ENCODE measurements at regions not wholly inside any gene's neighbourhood (a gene's known extent, or its start where the extent isn't known, plus 50 kb on each side); places are given as distances from the start of the nearest gene placed in this dataset.

DNA sequence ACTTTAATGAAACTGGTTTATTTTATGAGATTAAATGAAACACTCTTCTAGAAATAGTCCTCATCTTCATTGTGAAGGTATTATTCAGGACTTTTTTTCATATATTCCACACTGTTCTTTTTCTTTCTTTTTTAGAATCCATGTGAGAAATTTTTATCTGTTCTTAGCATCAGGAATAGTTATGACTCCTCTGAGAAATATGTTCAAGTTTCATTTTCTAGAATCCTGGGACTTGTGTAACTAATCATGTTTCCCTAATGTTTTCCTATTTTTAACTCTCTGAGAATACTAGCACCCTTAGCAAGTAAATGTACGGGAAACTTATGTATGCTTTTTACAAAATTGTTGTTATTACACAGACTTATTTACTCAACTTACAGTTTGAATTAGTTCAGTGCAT is 407.8 kb downstream of the CBLN4 start:
- DNase-seq = no peak
- Mint-ChIP-seq H3K27me3 (no peaks in the 10 kb centered on the region), H3K4me1 (no peaks in the 10 kb centered on the region), H3K36me3 (ENCODE audit: low read depth) (no peaks in the 10 kb centered on the region), H3K27ac (no peak overlapping the region), H3K9me3 (peaks cover 2% of the 10 kb centered on the region), H3K4me3 (no peak overlapping the region)
- CTCF ChIA-PET = no interaction called here
- POLR2A ChIA-PET = no interaction called here

DNA sequence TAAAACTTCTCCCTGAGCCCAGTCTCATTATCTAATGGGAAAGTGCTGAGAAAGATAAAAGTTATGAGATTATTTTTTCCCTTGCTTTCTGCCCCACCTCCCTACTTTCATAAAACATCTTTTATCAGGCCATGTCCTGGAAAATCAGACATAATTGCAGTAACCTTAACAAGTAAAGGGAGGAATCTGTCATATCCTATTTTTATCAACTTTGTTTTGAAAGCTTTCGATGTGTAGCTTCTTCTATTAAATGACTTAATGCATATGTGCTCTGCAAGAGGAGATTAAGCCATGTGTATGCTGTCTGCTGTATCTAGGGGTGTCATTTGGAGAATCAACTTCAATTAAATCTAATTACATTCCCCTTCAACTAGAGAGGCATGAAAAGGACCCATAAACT is 408.9 kb downstream of the CBLN4 start:
- Mint-ChIP-seq H3K4me3 (no peak overlapping the region), H3K4me1 (no peaks in the 10 kb centered on the region), H3K36me3 (ENCODE audit: low read depth) (no peaks in the 10 kb centered on the region), H3K27ac (no peak overlapping the region), H3K27me3 (no peaks in the 10 kb centered on the region), H3K9me3 (peaks cover 2% of the 10 kb centered on the region)
- DNase-seq = no peak
- POLR2A ChIA-PET = no interaction called here
- CTCF ChIA-PET = no interaction called here

DNA sequence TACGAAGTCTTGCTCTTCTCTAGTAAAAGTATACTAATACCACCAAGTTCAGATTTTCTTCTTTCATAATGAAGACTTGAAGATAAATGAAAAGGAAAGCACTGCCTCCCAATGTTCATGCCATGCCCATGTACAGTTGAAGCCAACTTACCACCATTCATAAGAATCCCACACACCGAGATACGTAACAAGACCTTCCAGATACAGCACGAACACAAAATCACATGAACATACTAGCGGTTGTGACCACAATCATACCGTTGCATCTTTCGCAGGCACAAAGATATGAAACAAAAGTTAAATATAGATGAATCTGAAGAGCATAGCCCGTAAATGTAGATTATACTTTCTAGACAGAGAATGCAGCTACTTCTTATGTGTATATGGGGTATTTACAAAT is 412.5 kb downstream of the CBLN4 start:
- H3K4me1 Mint-ChIP-seq = no peaks in the 10 kb centered on the region
- no peak overlapping the region for H3K27ac Mint-ChIP-seq
- no peaks in the 10 kb centered on the region for H3K36me3 Mint-ChIP-seq (ENCODE audit: low read depth)
- H3K9me3 Mint-ChIP-seq = peaks cover 2% of the 10 kb centered on the region
- CTCF ChIA-PET = no interaction called here
- POLR2A ChIA-PET = no interaction called here
- no peak for DNase-seq
- H3K27me3 Mint-ChIP-seq = no peaks in the 10 kb centered on the region
- no peak overlapping the region for H3K4me3 Mint-ChIP-seq

DNA sequence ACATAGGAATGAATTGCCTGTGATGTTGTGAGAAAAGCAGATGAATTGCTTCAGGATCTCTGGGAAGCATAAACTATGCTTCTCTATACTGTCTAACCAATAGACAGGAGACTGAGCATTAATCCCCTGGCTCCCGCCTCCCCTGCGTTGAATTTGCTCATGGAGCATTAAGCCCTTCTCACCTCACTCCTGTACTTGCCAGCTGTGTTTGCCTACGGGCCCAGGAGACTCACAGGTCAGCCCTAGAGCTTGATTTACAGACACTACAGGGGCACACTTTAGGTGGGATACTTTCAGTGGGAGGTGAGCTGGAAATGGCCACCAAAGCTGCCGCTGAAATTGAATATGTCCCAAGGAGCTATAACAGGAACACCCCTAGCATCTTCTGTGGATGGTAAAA is 418.7 kb downstream of the CBLN4 start:
- no peaks in the 10 kb centered on the region for H3K27me3 Mint-ChIP-seq
- CTCF ChIA-PET = no interaction called here

DNA sequence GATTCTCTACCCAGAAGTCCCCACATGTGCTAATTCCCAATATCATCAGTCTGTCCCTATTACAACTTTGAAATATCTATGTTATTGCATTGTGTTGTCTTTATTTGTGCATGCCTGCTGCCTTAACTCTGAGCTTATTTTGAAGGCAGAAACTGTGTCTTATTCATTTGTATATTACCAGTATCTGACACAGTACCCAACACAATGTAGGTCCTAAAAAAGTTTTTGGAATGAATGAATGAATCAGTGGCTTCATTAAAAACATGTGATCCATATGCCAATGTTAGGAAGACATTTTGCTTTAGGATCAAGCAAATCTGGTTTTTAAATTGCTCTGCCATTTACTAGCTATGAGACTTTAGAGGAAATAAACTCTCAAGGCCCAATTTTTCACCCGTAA is 420.4 kb downstream of the CBLN4 start:
- H3K4me1 Mint-ChIP-seq = no peaks in the 10 kb centered on the region
- no peaks in the 10 kb centered on the region for H3K9me3 Mint-ChIP-seq
- H3K36me3 Mint-ChIP-seq (ENCODE audit: low read depth) = no peaks in the 10 kb centered on the region
- DNase-seq = no peak
- CTCF ChIA-PET = no interaction called here
- POLR2A ChIA-PET = no interaction called here
- no peak overlapping the region for H3K27ac Mint-ChIP-seq
- H3K4me3 Mint-ChIP-seq = no peak overlapping the region
- no peaks in the 10 kb centered on the region for H3K27me3 Mint-ChIP-seq

More for the DNA sequence above, 418.7 kb downstream of the CBLN4 start:
- POLR2A ChIA-PET = no interaction called here
- Mint-ChIP-seq H3K9me3 (no peaks in the 10 kb centered on the region), H3K4me3 (no peak overlapping the region), H3K36me3 (ENCODE audit: low read depth) (no peaks in the 10 kb centered on the region), H3K4me1 (no peaks in the 10 kb centered on the region), H3K27ac (no peak overlapping the region)
- DNase-seq = no peak

DNA sequence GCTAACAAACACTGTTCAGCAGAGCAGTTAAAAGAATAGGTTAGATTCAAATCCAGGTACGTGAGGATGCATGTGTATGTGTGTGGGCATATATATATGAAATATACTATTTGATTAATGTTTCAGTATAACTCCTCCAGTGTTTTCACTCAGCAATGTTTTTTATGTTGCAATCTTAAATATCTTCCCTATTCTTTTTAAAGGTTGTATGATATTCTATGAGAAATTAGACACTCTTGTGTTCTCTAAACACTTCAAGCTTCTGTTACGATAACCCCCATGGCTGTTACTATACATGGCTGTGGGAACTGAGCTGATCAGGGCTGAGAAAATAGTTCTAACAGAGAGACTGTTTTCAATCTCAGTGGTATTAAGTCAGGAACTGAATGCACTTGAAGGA is 421.0 kb downstream of the CBLN4 start:
- no peaks in the 10 kb centered on the region for H3K27me3 Mint-ChIP-seq
- CTCF ChIA-PET = no interaction called here
- H3K4me1 Mint-ChIP-seq = no peaks in the 10 kb centered on the region
- DNase-seq = no peak
- POLR2A ChIA-PET = no interaction called here
- peaks cover 3% of the 10 kb centered on the region for H3K9me3 Mint-ChIP-seq
- H3K27ac Mint-ChIP-seq = no peak overlapping the region
- H3K4me3 Mint-ChIP-seq = no peak overlapping the region
- H3K36me3 Mint-ChIP-seq (ENCODE audit: low read depth) = no peaks in the 10 kb centered on the region

DNA sequence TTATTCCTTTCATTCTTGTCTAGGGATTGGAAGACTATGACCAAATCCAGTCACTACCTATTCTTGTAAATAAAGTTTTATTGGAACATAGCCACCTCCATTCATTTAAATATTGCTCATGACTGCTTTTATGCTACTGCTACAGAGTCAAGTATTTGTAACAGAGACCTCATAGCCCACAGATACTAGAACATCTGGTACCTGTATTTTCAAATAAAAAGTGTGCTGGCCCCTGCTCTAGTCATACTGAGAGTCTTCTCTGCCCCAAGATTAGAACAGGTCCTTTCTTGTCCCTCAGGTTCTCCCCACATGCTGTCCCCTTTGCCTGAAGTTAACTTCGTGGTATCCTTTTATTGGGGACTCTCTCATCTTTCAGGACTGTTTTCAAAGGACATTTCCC is 422.3 kb downstream of the CBLN4 start:
- Mint-ChIP-seq H3K9me3 (peaks cover 3% of the 10 kb centered on the region), H3K36me3 (ENCODE audit: low read depth) (no peaks in the 10 kb centered on the region), H3K27ac (no peak overlapping the region), H3K4me1 (no peaks in the 10 kb centered on the region), H3K27me3 (no peaks in the 10 kb centered on the region), H3K4me3 (no peak overlapping the region)
- ChIA-PET CTCF (no interaction called here), POLR2A (no interaction called here)
- no peak for DNase-seq

DNA sequence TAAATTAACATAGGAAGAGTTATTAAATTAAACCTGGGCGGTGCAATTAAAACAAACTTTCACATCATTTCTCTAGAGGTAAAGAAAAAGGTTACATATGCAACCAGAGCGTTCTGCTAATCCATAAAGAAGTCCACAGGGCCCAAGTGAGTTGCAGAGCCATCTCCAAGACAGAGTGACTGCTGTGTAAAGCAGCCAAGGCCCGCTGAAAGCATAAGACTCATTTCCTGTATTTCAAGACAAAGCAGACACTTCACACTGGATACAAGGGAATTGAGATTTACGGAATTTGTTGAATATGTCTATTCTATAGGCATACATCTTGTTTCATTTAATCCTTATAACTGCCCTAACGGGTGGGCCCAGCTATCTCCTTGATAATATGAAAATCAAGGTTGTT is 422.8 kb downstream of the CBLN4 start:
- Mint-ChIP-seq H3K36me3 (ENCODE audit: low read depth) (no peaks in the 10 kb centered on the region), H3K4me1 (no peaks in the 10 kb centered on the region), H3K27me3 (no peaks in the 10 kb centered on the region), H3K4me3 (no peak overlapping the region), H3K27ac (no peak overlapping the region), H3K9me3 (peaks cover 3% of the 10 kb centered on the region)
- CTCF ChIA-PET = no interaction called here
- POLR2A ChIA-PET = no interaction called here
- DNase-seq = no peak

DNA sequence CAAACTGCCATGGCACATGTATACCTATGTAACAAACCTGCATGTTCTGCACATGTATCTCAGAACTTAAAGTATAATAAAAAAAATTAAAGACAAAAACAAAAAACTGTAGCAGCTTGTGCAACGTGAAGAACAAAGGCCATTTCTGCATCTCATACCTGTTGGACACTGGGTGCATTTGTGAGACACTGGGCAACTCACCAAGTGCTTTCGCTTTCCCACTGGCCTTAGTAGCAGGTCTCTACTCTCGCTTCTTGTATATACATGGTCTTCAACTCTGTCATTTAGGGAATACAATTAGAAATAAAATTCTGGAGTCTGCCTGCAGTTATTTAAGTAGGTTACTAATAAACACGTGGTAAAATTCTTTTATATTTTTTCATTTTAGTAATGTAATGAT is 423.8 kb downstream of the CBLN4 start:
- POLR2A ChIA-PET = no interaction called here
- H3K36me3 Mint-ChIP-seq (ENCODE audit: low read depth) = no peaks in the 10 kb centered on the region
- no peaks in the 10 kb centered on the region for H3K4me1 Mint-ChIP-seq
- no peak overlapping the region for H3K4me3 Mint-ChIP-seq
- H3K27me3 Mint-ChIP-seq = no peaks in the 10 kb centered on the region
- H3K27ac Mint-ChIP-seq = no peak overlapping the region
- peaks cover 3% of the 10 kb centered on the region for H3K9me3 Mint-ChIP-seq
- DNase-seq = no peak
- CTCF ChIA-PET = no interaction called here

DNA sequence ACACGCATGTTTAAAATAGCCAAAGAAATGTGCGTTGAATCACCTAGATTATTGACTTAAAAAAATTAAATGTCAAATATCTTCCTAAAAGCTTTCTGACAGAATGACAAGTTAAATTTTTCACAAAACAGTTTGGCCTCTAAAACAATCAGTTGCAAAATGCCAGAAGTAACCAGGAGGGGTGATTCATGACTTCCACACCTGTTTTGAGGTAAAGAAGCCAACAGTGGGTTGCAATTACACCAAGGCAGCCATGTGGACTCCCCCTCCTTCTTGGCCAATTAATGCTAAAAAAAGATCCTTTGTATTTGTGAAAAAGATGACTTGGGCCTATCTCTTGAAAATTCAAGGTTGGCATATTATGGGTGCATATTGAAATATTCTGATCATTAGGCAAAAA is 424.8 kb downstream of the CBLN4 start:
- no peaks in the 10 kb centered on the region for H3K36me3 Mint-ChIP-seq (ENCODE audit: low read depth)
- no peaks in the 10 kb centered on the region for H3K27me3 Mint-ChIP-seq
- H3K4me1 Mint-ChIP-seq = no peaks in the 10 kb centered on the region
- DNase-seq = no peak
- H3K9me3 Mint-ChIP-seq = peaks cover 3% of the 10 kb centered on the region
- CTCF ChIA-PET = no interaction called here
- no peak overlapping the region for H3K4me3 Mint-ChIP-seq
- POLR2A ChIA-PET = no interaction called here
- H3K27ac Mint-ChIP-seq = no peak overlapping the region

DNA sequence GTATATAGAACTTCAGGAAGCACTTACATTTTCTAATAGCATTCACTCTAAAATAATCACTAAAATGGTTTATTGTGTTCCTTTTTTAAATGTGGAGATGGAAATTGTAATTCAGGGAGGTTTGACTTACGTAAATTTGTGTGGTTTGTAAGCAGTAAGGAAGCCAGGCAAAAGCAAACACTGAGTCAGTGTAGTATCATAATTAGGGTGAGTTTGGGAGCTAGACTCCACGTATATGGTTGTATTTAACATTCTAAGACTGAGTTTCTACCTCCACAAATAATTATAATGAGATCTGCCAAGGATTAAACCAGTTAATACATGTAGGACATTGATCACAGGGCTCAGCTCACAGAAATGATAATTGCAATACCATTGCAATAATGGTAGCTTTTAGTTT is 425.5 kb downstream of the CBLN4 start:
- H3K27me3 Mint-ChIP-seq = no peaks in the 10 kb centered on the region
- CTCF ChIA-PET = no interaction called here
- H3K36me3 Mint-ChIP-seq (ENCODE audit: low read depth) = no peaks in the 10 kb centered on the region
- H3K9me3 Mint-ChIP-seq = peaks cover 3% of the 10 kb centered on the region
- no peak overlapping the region for H3K27ac Mint-ChIP-seq
- DNase-seq = no peak
- H3K4me1 Mint-ChIP-seq = no peaks in the 10 kb centered on the region
- H3K4me3 Mint-ChIP-seq = no peak overlapping the region
- POLR2A ChIA-PET = no interaction called here

DNA sequence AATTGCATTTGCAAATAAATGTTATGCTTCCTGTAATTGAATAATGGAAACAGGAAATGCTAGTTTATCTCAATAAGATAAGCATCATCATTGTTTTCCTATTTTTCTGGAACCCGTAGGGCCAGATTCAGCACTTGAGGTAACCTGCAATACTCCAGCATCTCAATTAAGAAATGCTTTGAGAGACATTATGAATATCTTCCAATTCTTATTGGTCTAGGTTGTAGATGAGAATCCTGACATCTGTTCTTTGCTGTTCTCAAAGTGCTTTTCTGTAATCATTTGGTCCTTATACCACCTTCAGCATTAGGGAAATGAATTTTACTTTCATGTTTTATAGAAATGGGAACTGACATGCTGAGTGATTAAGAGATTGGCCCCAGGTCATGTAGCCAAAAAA is 428.3 kb downstream of the CBLN4 start:
- no peaks in the 10 kb centered on the region for H3K36me3 Mint-ChIP-seq (ENCODE audit: low read depth)
- peaks cover 3% of the 10 kb centered on the region for H3K9me3 Mint-ChIP-seq
- CTCF ChIA-PET = no interaction called here
- H3K4me3 Mint-ChIP-seq = no peak overlapping the region
- no peaks in the 10 kb centered on the region for H3K27me3 Mint-ChIP-seq
- H3K4me1 Mint-ChIP-seq = no peaks in the 10 kb centered on the region
- POLR2A ChIA-PET = no interaction called here
- no peak for DNase-seq
- no peak overlapping the region for H3K27ac Mint-ChIP-seq

DNA sequence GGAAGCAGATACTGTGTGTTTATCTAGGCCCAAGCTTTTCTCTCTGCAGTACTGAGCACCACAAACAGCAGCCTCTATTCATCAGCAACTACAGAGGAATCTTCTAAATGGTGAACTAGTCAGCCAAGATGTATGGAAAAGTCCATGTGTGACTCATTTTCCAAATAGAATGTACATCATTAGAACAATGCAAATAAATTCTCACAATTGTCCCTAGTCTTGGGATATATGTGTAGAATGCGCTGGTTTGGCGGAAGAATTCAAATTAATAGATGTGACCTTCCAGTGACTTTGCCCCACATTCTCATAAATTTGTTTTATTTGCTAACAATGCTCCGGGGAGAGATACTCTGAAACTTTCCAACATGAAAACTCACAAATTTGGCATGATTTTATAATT is 436.2 kb downstream of the CBLN4 start:
- Mint-ChIP-seq H3K4me1 (no peaks in the 10 kb centered on the region), H3K27me3 (no peaks in the 10 kb centered on the region), H3K9me3 (peaks cover 8% of the 10 kb centered on the region), H3K36me3 (ENCODE audit: low read depth) (no peaks in the 10 kb centered on the region), H3K4me3 (no peak overlapping the region), H3K27ac (no peak overlapping the region)
- DNase-seq = no peak
- ChIA-PET CTCF (no interaction called here), POLR2A (no interaction called here)

DNA sequence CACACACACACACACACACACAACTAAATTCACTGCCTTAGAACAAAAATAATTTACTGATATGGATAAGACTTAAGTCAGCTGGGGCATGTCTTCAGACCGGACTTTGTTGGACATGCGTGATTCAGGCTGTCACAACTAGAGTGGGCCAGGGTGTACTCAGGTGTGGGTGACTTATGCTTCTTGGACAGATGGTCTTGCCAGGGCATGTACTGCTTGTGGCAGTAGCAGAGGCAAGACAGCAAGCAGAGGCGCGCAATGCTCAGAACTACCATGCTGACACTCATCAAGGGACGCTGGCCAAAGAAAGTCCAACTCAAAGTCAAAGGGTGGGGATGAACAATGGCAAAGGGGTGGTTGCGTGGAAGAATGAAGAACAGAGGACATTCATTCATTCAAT is 437.5 kb downstream of the CBLN4 start:
- Mint-ChIP-seq H3K4me3 (no peak overlapping the region), H3K27ac (no peak overlapping the region), H3K4me1 (no peaks in the 10 kb centered on the region), H3K27me3 (no peaks in the 10 kb centered on the region), H3K9me3 (peaks cover 15% of the 10 kb centered on the region), H3K36me3 (ENCODE audit: low read depth) (no peaks in the 10 kb centered on the region)
- no peak for DNase-seq
- ChIA-PET CTCF (no interaction called here), POLR2A (no interaction called here)

DNA sequence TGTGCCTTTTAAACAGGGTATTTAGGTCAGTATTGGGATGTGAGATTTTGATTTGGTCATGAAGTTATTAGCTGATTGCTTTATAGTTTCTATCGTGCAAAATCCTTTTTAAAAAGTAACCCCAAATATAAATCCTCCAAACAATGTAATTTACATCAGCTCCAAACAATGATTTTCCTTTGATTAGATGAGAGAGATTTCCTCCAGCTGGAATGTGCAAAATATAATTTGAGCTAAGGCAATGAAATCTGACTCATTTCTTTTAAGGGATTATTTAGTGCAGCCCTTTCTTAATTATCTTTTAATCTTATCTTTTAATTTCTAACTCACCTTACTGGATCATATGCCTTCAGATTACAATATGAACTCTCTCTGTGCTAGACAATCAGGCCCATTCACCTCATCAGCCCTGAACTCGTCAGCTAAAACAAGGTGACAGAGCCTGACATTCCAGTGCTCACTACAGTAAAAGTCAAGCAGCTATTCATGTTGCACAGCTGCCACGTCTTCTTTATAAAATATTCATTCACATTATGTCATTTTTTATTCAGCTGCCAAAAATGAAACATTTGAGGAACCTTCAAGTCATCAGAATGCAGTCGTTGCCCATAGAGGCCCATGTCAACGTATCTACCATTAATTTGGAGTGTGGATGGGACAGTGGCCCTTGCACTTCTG is 440.1 kb downstream of the CBLN4 start:
- Mint-ChIP-seq H3K4me1 (no peaks in the 10 kb centered on the region), H3K9me3 (peaks cover 15% of the 10 kb centered on the region), H3K4me3 (no peak overlapping the region), H3K27ac (no peak overlapping the region), H3K27me3 (no peaks in the 10 kb centered on the region), H3K36me3 (ENCODE audit: low read depth) (no peaks in the 10 kb centered on the region)
- ChIA-PET POLR2A (no interaction called here), CTCF (no interaction called here)
- no peak for DNase-seq

Data from activated CD4-positive, alpha-beta T cell treated with anti-CD3 and anti-CD28 coated beads, Interleukin-2, amount 10 ng/mL, durations not matched to agents 7 days and 5 days (primary cell).